Testis (tissue), 2 donors: ENCODE measurements at regions not wholly inside any gene's neighbourhood (a gene's known extent, or its start where the extent isn't known, plus 50 kb on each side); places are given as distances from the start of the nearest gene placed in this dataset.

Source experiments
- DNase-seq: peaks from one replicate; pipeline ENCODE4 v3.0.0-alpha.2; 2019
- H3K27ac ChIP-seq, 2 donors: fragments of 200-600 bp; sonication (generic); one replicate each; pipeline ENCODE4 v1.5.1; 2019
- H3K27me3 ChIP-seq: fragments of 200-600 bp; sonication (generic); one replicate; pipeline ENCODE4 v1.5.1; 2019
- H3K36me3 ChIP-seq: fragments of 200-600 bp; sonication (generic); one replicate; pipeline ENCODE4 v1.5.1; 2017; ENCODE audit warnings: low read depth; ENCODE audit errors: missing control alignments
- H3K4me1 ChIP-seq: fragments of 200-600 bp; sonication (generic); one replicate; pipeline ENCODE4 v1.5.1; 2019
- H3K4me3 ChIP-seq, 2 donors: fragments of 200-600 bp; sonication (generic); one replicate each; pipeline ENCODE4 v1.5.1; 2017 to 2019
- H3K9me3 ChIP-seq: fragments of 200-600 bp; sonication (generic); one replicate; pipeline ENCODE4 v1.5.1; 2017
- POLR2A ChIP-seq: fragments of 450-650 bp; IDR thresholded peaks from one replicate; pipeline ENCODE4 v1.6.1; 2017; ENCODE audit warnings: antibody characterized with exemption, mild to moderate bottlenecking, moderate library complexity
- WGBS, 2 donors: methylation state at CpG; one replicate each; pipeline ENCODE4 v1.1.5; 2018; 5-methylcytosine and 5-hydroxymethylcytosine counted together
- intact Hi-C: fragments of 100-400 bp; cut with DNase I; formaldehyde crosslinking; loops from one replicate; pipeline ENCODE4 v1.15.1; 2023; ENCODE audit warnings: low total_unique reads
- TF ChIP-seq, protein P1 (sequence below), 3 experiments: fragments of 450-650 bp in 2 of 3; fragments of 200-600 bp in 1 of 3; sonication (generic) in 1 of 3; IDR thresholded peaks; one replicate each; pipeline ENCODE4 v1.5.1; 2016 to 2019; ENCODE audit warnings: antibody characterized with exemption in 3 of 3, mild to moderate bottlenecking in 2 of 3, moderate library complexity in 1 of 3

- intact Hi-C loops = no loop called here
- DNase-seq = no peak
- Histone ChIP-seq H3K27me3 (no peaks in the 10 kb centered on the region), H3K4me1 (no peaks in the 10 kb centered on the region), H3K27ac (no peak overlapping the region), H3K4me3 (no peak overlapping the region), H3K9me3 (no peaks in the 10 kb centered on the region), H3K36me3 (no peaks in the 10 kb centered on the region)
- 55 to 60% methylated on average over 6 of the region's 6 CpGs for WGBS, 2 donors
- TF ChIP-seq POLR2A = no peak
- TF ChIP-seq, protein P1, sequence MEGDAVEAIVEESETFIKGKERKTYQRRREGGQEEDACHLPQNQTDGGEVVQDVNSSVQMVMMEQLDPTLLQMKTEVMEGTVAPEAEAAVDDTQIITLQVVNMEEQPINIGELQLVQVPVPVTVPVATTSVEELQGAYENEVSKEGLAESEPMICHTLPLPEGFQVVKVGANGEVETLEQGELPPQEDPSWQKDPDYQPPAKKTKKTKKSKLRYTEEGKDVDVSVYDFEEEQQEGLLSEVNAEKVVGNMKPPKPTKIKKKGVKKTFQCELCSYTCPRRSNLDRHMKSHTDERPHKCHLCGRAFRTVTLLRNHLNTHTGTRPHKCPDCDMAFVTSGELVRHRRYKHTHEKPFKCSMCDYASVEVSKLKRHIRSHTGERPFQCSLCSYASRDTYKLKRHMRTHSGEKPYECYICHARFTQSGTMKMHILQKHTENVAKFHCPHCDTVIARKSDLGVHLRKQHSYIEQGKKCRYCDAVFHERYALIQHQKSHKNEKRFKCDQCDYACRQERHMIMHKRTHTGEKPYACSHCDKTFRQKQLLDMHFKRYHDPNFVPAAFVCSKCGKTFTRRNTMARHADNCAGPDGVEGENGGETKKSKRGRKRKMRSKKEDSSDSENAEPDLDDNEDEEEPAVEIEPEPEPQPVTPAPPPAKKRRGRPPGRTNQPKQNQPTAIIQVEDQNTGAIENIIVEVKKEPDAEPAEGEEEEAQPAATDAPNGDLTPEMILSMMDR (IDR thresholded peaks at IDR 0.05) = no peak
Observed at GRCh38 chr14:34172550-34173368, 221.9 kb upstream of the EGLN3 start.

DNA sequence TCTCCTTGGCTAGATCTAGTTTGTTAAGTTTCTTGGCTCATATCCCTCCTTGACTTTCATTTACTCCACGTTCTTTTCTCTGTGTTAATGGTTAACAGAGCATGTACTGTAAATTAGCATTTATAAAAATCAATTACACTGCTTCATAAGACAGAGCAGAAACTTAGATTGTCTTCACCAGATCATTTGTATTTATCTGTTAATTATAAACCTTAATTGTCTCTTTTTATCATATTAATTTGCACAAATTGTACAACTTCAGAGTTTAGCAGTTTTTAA lies 221.2 kb upstream of the EGLN3 start:
- no peak for DNase-seq
- TF ChIP-seq, protein P1 (IDR thresholded peaks at IDR 0.05) = no peak
- no peak for TF ChIP-seq POLR2A
- WGBS, 2 donors = 38 to 39% methylated on average over 1 of the region's 1 CpG
- H3K4me3 ChIP-seq = no peak overlapping the region
- H3K27me3 ChIP-seq = no peaks in the 10 kb centered on the region
- intact Hi-C loops = no loop called here
- no peaks in the 10 kb centered on the region for H3K4me1 ChIP-seq
- no peaks in the 10 kb centered on the region for H3K36me3 ChIP-seq
- no peaks in the 10 kb centered on the region for H3K9me3 ChIP-seq
- no peak overlapping the region for H3K27ac ChIP-seq

GRCh38 chr14:34171431-34172172 lies 220.7 kb upstream of the EGLN3 start:
- DNase-seq = no peak
- intact Hi-C loops = no loop called here
- Histone ChIP-seq H3K4me3 (no peak overlapping the region), H3K27me3 (no peaks in the 10 kb centered on the region), H3K9me3 (no peaks in the 10 kb centered on the region), H3K27ac (no peak overlapping the region), H3K36me3 (no peaks in the 10 kb centered on the region), H3K4me1 (no peaks in the 10 kb centered on the region)
- no peak for TF ChIP-seq POLR2A
- TF ChIP-seq, protein P1 (IDR thresholded peaks at IDR 0.05) = no peak
- 86 to 88% methylated on average over 8 of the region's 8 CpGs for WGBS, 2 donors

GRCh38 chr14:34170882-34171281 lies 220.0 kb upstream of the EGLN3 start:
- Histone ChIP-seq H3K36me3 (no peaks in the 10 kb centered on the region), H3K27ac (no peak overlapping the region), H3K4me3 (no peak overlapping the region), H3K9me3 (no peaks in the 10 kb centered on the region), H3K27me3 (no peaks in the 10 kb centered on the region), H3K4me1 (no peaks in the 10 kb centered on the region)
- no peak for DNase-seq
- WGBS, 2 donors = 89 to 97% methylated on average over 1 of the region's 1 CpG
- TF ChIP-seq, protein P1 (IDR thresholded peaks at IDR 0.05) = no peak
- no peak for TF ChIP-seq POLR2A
- intact Hi-C loops = no loop called here
